Ectodermal cell (in vitro differentiated cells): ENCODE measurements at regions not wholly inside any gene's neighbourhood (a gene's known extent, or its start where the extent isn't known, plus 50 kb on each side); places are given as distances from the start of the nearest gene placed in this dataset.

ENCODE experiments used
- H3K27ac ChIP-seq: 2 replicates; pipeline ENCODE4 v1.7.0; 2013; ENCODE audit warnings: mild to moderate bottlenecking, low read depth, low read length; ENCODE audit not compliant: insufficient read depth, poor library complexity, severe bottlenecking
- H3K27me3 ChIP-seq: 2 replicates; pipeline ENCODE4 v1.7.0; 2013; ENCODE audit warnings: mild to moderate bottlenecking, low read length; ENCODE audit not compliant: insufficient read depth, control insufficient read depth, poor library complexity, severe bottlenecking
- H3K36me3 ChIP-seq: one replicate; pipeline ENCODE4 v1.7.0; 2013; ENCODE audit warnings: low read length; ENCODE audit not compliant: control insufficient read depth, insufficient read depth
- H3K4me1 ChIP-seq: one replicate; pipeline ENCODE4 v1.7.0; 2013; ENCODE audit warnings: low read length; ENCODE audit not compliant: control insufficient read depth, insufficient read depth
- H3K4me3 ChIP-seq: 2 replicates; pipeline ENCODE4 v1.7.0; 2013; ENCODE audit warnings: low read depth, low read length, control low read depth; ENCODE audit not compliant: insufficient read depth
- H3K9me3 ChIP-seq: 2 replicates; pipeline ENCODE4 v1.7.0; 2013; ENCODE audit warnings: mild to moderate bottlenecking, low read length, moderate library complexity; ENCODE audit not compliant: control insufficient read depth
- WGBS, 2 experiments: methylation state at CpG; one replicate each; pipeline ENCODE4 v1.1.7; 2013; ENCODE audit warnings: missing lambda C conversion rate in 2 of 2; 5-methylcytosine and 5-hydroxymethylcytosine counted together

GRCh38 chr13:44157606-44158005 is 216.0 kb upstream of the SERP2 start:
- Histone ChIP-seq H3K27me3 (no peaks in the 10 kb centered on the region), H3K9me3 (no peaks in the 10 kb centered on the region), H3K27ac (no peak overlapping the region), H3K36me3 (no peaks in the 10 kb centered on the region), H3K4me1 (no peaks in the 10 kb centered on the region), H3K4me3 (no peak overlapping the region)
- WGBS, 2 experiments: 86 to 90% methylated on average over 5 of the region's 5 CpGs

GRCh38 chr13:44158098-44158521 is 215.5 kb upstream of the SERP2 start:
- Histone ChIP-seq H3K4me3 (no peak overlapping the region), H3K36me3 (no peaks in the 10 kb centered on the region), H3K27ac (no peak overlapping the region), H3K27me3 (no peaks in the 10 kb centered on the region), H3K4me1 (no peaks in the 10 kb centered on the region), H3K9me3 (no peaks in the 10 kb centered on the region)
- WGBS, 2 experiments: 93 to 99% methylated on average over 2 of the region's 2 CpGs

GRCh38 chr13:44158881-44159632 is 214.6 kb upstream of the SERP2 start:
- Histone ChIP-seq H3K27ac (no peak overlapping the region), H3K36me3 (no peaks in the 10 kb centered on the region), H3K4me1 (no peaks in the 10 kb centered on the region), H3K27me3 (no peaks in the 10 kb centered on the region), H3K4me3 (no peak overlapping the region), H3K9me3 (no peaks in the 10 kb centered on the region)
- 94 to 96% methylated on average over 15 of the region's 15 CpGs for WGBS, 2 experiments

GRCh38 chr13:44159633-44160279 is 213.9 kb upstream of the SERP2 start:
- Histone ChIP-seq H3K27me3 (no peaks in the 10 kb centered on the region), H3K36me3 (no peaks in the 10 kb centered on the region), H3K4me1 (no peaks in the 10 kb centered on the region), H3K4me3 (no peak overlapping the region), H3K9me3 (no peaks in the 10 kb centered on the region), H3K27ac (no peak overlapping the region)
- WGBS, 2 experiments: 82 to 83% methylated on average over 8 of the region's 8 CpGs

- 90 to 93% methylated on average over 10 of the region's 10 CpGs for WGBS, 2 experiments
- Histone ChIP-seq H3K27ac (no peak overlapping the region), H3K9me3 (no peaks in the 10 kb centered on the region), H3K4me1 (no peaks in the 10 kb centered on the region), H3K36me3 (no peaks in the 10 kb centered on the region), H3K4me3 (no peak overlapping the region), H3K27me3 (no peaks in the 10 kb centered on the region)
Measured at GRCh38 chr13:44160591-44161191, 212.9 kb upstream of the SERP2 start.

DNA sequence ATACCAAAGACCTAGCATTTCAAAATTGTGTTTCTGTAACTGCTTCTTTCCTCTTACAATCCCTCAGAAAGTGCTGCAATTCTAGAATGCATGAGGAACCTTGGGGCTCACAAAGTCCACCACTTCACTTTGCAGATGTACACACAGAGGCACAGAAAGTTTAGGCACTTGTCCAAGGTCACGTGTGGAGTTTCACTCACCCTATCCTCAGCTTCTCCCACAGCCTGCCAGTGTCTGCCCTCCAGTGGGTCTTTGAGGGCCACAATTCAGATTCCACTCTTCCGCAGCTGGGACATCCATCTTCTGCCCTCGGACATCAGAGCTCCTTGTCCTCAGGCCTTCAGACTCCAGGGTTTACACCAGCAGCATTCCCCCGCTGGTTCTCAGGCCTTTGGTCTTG is 210.5 kb upstream of the SERP2 start:
- 90 to 93% methylated on average over 4 of the region's 4 CpGs for WGBS, 2 experiments
- Histone ChIP-seq H3K36me3 (no peaks in the 10 kb centered on the region), H3K4me3 (no peak overlapping the region), H3K27ac (no peak overlapping the region), H3K4me1 (no peaks in the 10 kb centered on the region), H3K9me3 (no peaks in the 10 kb centered on the region), H3K27me3 (no peaks in the 10 kb centered on the region)

DNA sequence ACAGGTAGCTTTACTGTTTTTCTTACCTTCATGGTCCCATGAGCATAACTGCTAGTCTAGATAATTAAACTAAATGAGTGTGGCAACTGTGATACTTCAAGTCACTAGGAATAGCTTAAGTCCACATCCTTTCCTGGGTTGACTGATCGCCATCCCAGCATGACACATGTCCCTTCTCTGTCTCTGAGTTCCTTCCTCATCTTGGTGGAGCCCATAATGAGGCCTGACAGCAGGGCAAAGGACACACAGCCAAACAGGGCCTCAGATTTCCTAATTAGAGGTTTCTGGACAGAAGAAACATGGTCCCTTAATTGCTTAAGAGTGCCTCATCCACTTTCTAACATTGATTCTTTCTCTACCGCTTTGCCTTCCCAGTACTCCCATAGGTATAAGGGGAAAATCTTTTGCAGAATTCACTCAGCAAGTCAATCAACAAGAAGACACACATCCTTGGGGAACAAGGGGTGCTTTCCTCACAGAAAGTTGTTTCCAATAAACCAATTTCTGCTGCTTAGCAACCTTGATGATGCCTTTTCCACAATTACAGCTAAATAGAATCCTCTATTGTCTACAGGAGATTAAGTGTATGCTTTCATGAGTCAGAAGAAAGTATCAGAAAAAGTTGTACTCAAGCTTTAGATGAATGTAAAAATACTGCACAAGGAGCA is 208.3 kb upstream of the SERP2 start:
- H3K27ac ChIP-seq: no peak overlapping the region
- no peaks in the 10 kb centered on the region for H3K4me1 ChIP-seq
- H3K27me3 ChIP-seq: no peaks in the 10 kb centered on the region
- no peaks in the 10 kb centered on the region for H3K36me3 ChIP-seq
- WGBS, 2 experiments: 95 to 98% methylated on average over 2 of the region's 2 CpGs
- no peaks in the 10 kb centered on the region for H3K9me3 ChIP-seq
- H3K4me3 ChIP-seq: no peak overlapping the region

GRCh38 chr13:44165889-44166496 is 207.6 kb upstream of the SERP2 start:
- H3K9me3 ChIP-seq: no peaks in the 10 kb centered on the region
- no peaks in the 10 kb centered on the region for H3K36me3 ChIP-seq
- WGBS, 2 experiments: 84 to 87% methylated on average over 5 of the region's 7 CpGs
- H3K27me3 ChIP-seq: no peaks in the 10 kb centered on the region
- H3K4me1 ChIP-seq: no peaks in the 10 kb centered on the region
- H3K27ac ChIP-seq: no peak overlapping the region
- no peak overlapping the region for H3K4me3 ChIP-seq

DNA sequence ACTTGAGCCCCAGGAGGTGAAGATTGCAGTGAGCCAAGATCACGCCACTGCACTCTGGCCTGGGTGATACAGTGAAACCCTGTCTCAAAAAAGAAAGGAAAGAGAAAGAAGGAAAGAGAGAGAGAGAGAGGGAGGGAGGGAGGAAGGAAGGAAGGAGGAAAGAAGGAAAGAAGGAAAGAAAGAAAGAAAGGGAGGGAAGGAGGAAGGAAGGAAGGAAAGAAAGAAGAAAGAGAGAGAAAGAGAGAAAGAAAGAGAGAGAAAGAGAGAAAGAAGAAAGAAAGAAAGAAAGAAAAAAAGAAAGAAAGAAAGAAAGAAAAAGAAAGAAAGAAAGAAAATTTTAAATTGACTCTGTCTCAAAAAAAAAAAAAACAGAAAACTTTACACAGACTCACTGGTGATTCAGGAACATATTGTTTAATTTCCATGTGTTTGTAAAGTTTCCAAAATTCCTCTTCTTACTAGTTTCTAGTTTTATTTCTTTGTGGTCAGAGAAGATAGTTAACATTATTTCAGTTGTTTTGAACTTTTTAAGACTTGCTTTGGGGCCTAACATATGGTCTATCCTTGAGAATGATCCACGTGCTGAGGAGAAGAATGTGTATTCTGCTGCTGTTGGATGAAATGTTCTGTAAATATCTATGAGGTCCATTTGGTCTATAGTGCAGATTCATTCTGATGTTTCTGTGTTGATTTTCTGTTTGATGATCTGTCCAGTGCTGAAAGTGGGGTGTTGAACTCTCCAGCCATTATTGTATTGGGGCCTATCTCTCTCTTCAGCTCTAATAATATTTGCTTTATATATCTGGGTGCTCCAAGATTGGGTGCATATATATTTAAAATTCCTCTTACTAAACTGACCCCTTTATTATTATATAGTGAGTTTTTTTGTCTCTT is 204.4 kb upstream of the SERP2 start:
- H3K9me3 ChIP-seq: no peaks in the 10 kb centered on the region
- no peak overlapping the region for H3K4me3 ChIP-seq
- H3K4me1 ChIP-seq: no peaks in the 10 kb centered on the region
- WGBS, 2 experiments: 94% methylated on average over 2 of the region's 2 CpGs
- H3K27me3 ChIP-seq: no peaks in the 10 kb centered on the region
- no peaks in the 10 kb centered on the region for H3K36me3 ChIP-seq
- H3K27ac ChIP-seq: no peak overlapping the region
